ENCODE measurements at regions not wholly inside any gene's neighbourhood (a gene's known extent, or its start where the extent isn't known, plus 50 kb on each side); places are given as distances from the start of the nearest gene placed in this dataset.
"Not testable (repeated sequence)": the region's sequence is repeated elsewhere in the genome, so short reads cannot be mapped to it uniquely, and the experiment has no call there.

- ChIA-PET POLR2A (no interaction called here), CTCF (no interaction called here)
- no peaks in the 10 kb centered on the region for H3K36me3 Mint-ChIP-seq (ENCODE audit: insufficient read depth, unreplicated experiment)
- no peaks in the 10 kb centered on the region for H3K27me3 Mint-ChIP-seq (ENCODE audit: insufficient read depth, unreplicated experiment)
- no TSS peak for BruUV-seq (replicated peaks)
- peaks cover 24% of the 10 kb centered on the region for H3K9me3 Mint-ChIP-seq (ENCODE audit: unreplicated experiment)
- H3K4me1 Mint-ChIP-seq (ENCODE audit: insufficient read depth, unreplicated experiment), result no peaks in the 10 kb centered on the region
- DNase-seq (ENCODE audit: unreplicated experiment), result no peak
- TF ChIP-seq CTCF (IDR thresholded peaks at IDR 0.05; ENCODE audit: unreplicated experiment), result no peak
- H3K27ac Mint-ChIP-seq (ENCODE audit: low read depth, unreplicated experiment), result no peak overlapping the region
- intact Hi-C loops (cut with micrococcal nuclease), result no loop called here
- no peak overlapping the region for H3K4me3 Mint-ChIP-seq (ENCODE audit: unreplicated experiment)
These were observed 245.6 kb upstream of the B3GAT1 start for GRCh38 chr11:134657631-134658030.

DNA sequence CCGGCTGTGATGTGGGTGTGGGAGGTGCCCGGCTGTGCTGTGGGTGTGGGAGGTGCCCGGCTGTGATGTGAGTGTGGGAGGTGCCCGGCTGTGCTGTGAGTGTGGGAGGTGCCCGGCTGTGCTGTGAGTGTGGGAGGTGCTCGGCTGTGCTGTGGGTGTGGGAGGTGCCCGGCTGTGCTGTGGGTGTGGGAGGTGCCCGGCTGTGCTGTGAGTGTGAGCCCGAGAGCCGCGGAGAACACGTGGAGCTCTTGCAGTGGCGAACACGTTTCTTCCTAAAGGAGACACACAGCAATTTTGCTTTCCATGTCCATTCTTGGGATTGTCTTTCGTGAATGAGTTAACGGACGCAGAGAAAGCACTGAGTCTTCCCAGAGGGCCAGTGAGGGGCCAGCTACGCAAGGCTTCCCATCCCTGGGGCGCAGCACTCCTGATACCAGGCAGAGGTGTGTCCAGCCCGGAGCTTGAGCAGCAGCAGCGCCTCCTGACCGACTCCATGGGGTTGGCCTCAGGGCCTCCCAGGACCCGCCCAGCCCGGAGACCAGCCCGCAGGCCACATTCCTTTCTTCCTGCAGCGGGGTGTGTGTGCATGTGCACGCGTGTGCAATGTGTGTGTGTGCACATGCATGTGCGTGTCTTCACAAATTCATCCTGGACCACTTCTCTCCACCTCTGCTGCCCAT, 245.0 kb upstream of the B3GAT1 start:
- no peaks in the 10 kb centered on the region for H3K4me1 Mint-ChIP-seq (ENCODE audit: insufficient read depth, unreplicated experiment)
- peaks cover 24% of the 10 kb centered on the region for H3K9me3 Mint-ChIP-seq (ENCODE audit: unreplicated experiment)
- no peak for TF ChIP-seq CTCF (IDR thresholded peaks at IDR 0.05; ENCODE audit: unreplicated experiment)
- BruUV-seq (replicated peaks), result no TSS peak
- H3K27me3 Mint-ChIP-seq (ENCODE audit: insufficient read depth, unreplicated experiment), result no peaks in the 10 kb centered on the region
- no peak overlapping the region for H3K4me3 Mint-ChIP-seq (ENCODE audit: unreplicated experiment)
- intact Hi-C loops (cut with micrococcal nuclease), result no loop called here
- POLR2A ChIA-PET, result interaction anchor here (0.7 kb wide), 1 partner anchor 175 kb away, joined by 3 read pairs; no protein-coding TSS in a partner anchor
- CTCF ChIA-PET, result no interaction called here
- DNase-seq (ENCODE audit: unreplicated experiment), result no peak
- H3K27ac Mint-ChIP-seq (ENCODE audit: low read depth, unreplicated experiment), result no peak overlapping the region
- no peaks in the 10 kb centered on the region for H3K36me3 Mint-ChIP-seq (ENCODE audit: insufficient read depth, unreplicated experiment)

- H3K27me3 Mint-ChIP-seq (ENCODE audit: insufficient read depth, unreplicated experiment); BruUV-seq (replicated peaks); intact Hi-C loops (cut with micrococcal nuclease); H3K4me3 Mint-ChIP-seq (ENCODE audit: unreplicated experiment); H3K36me3 Mint-ChIP-seq (ENCODE audit: insufficient read depth, unreplicated experiment); CTCF ChIA-PET; DNase-seq (ENCODE audit: unreplicated experiment); H3K27ac Mint-ChIP-seq (ENCODE audit: low read depth, unreplicated experiment); H3K4me1 Mint-ChIP-seq (ENCODE audit: insufficient read depth, unreplicated experiment): not testable (repeated sequence)
- peaks cover 24% of the 10 kb centered on the region for H3K9me3 Mint-ChIP-seq (ENCODE audit: unreplicated experiment)
- POLR2A ChIA-PET, result interaction anchor here (0.7 kb wide), 1 partner anchor 176 kb away, joined by 3 read pairs; no protein-coding TSS in a partner anchor
These were observed 244.2 kb upstream of the B3GAT1 start for GRCh38 chr11:134656086-134656840.

DNA sequence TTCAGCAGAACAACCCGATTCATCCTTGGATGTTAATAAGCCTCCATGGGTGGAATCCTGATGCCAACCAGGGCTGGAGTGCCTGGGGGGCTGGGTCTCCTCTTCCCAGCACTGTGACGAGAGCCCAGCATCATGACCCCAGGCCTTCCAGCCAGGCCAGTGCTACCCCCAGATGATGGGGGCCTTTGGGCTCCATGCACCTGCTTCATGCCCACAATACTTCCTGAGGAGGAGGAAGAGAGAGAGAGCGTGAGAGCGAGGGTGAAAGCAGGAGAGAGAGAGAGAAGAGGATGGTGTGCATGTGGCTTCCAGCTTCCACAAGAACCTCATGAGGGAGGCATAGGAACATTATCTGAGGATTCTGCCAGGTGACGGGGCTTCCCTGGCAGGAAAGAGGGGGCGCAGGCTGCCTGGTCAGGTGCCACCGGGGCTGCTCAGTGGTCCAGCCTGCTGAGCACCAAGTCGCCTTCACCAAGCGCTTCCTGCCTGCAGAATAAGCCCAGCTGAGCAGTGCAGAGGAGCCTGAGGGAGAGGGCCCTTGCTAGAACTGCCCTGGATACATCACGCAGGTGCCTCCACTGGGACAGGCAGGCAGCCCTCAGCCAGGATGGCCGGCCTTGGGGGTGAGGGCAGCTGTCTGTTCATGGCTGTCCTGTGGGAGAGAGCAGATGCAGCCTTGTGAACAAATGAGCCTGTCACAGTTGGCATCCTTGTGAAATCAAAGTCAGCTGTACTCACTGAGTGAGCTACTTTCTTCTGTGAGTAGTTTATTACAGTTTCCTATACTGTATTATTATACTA, 243.3 kb upstream of the B3GAT1 start:
- no peak for DNase-seq (ENCODE audit: unreplicated experiment)
- Mint-ChIP-seq H3K4me1 (ENCODE audit: insufficient read depth, unreplicated experiment) (no peaks in the 10 kb centered on the region), H3K27me3 (ENCODE audit: insufficient read depth, unreplicated experiment) (no peaks in the 10 kb centered on the region), H3K4me3 (ENCODE audit: unreplicated experiment) (no peak overlapping the region), H3K36me3 (ENCODE audit: insufficient read depth, unreplicated experiment) (no peaks in the 10 kb centered on the region), H3K9me3 (ENCODE audit: unreplicated experiment) (peaks cover 21% of the 10 kb centered on the region), H3K27ac (ENCODE audit: low read depth, unreplicated experiment) (no peak overlapping the region)
- intact Hi-C loops (cut with micrococcal nuclease), result no loop called here
- BruUV-seq (replicated peaks), result no TSS peak
- no peak for TF ChIP-seq CTCF (IDR thresholded peaks at IDR 0.05; ENCODE audit: unreplicated experiment)
- CTCF ChIA-PET, result interaction anchor here (0.7 kb wide), 1 partner anchor 9 kb away, joined by 3 read pairs; no protein-coding TSS in a partner anchor
- POLR2A ChIA-PET, result no interaction called here

All from MCF 10A (cell line).